ENCODE measurements at regions not wholly inside any gene's neighbourhood (a gene's known extent, or its start where the extent isn't known, plus 50 kb on each side); places are given as distances from the start of the nearest gene placed in this dataset.

GRCh38 chr19:31432201-31432810, 83.1 kb upstream of the TSHZ3 start:
- no peak for TF ChIP-seq CTCF (IDR thresholded peaks at IDR 0.05)
- TF ChIP-seq ZFX (IDR thresholded peaks at IDR 0.05; ENCODE audit: borderline replicate concordance), result no peak
